Immature natural killer cell (primary cell): ENCODE measurements at regions not wholly inside any gene's neighbourhood (a gene's known extent, or its start where the extent isn't known, plus 50 kb on each side); places are given as distances from the start of the nearest gene placed in this dataset.

Source experiments
- DNase-seq, 3 donors: peaks; one replicate each; pipeline ENCODE4 v3.0.0; 2022; ENCODE audit warnings: mixed read lengths in 1 of 3
- H3K27ac Mint-ChIP-seq, 6 donors: one replicate each; pipeline ENCODE4 v1.8.0; 2020; ENCODE audit warnings: mixed read lengths in 6 of 6, mild to moderate bottlenecking in 5 of 6, inconsistent platforms in 4 of 6, moderate library complexity in 3 of 6
- H3K27me3 Mint-ChIP-seq, 3 donors: one replicate each; pipeline ENCODE4 v1.8.0; 2020 to 2021; ENCODE audit warnings: low read depth in 3 of 3, mild to moderate bottlenecking in 3 of 3, mixed read lengths in 3 of 3, moderate library complexity in 3 of 3, inconsistent platforms in 1 of 3
- H3K36me3 Mint-ChIP-seq, 3 donors: one replicate each; pipeline ENCODE4 v1.8.0; 2020; ENCODE audit warnings: mixed read lengths in 3 of 3, inconsistent platforms in 2 of 3, mild to moderate bottlenecking in 2 of 3
- H3K4me1 Mint-ChIP-seq, 2 donors: one replicate each; pipeline ENCODE4 v1.8.0; 2020; ENCODE audit warnings: inconsistent platforms in 2 of 2, mild to moderate bottlenecking in 2 of 2, mixed read lengths in 2 of 2, moderate library complexity in 1 of 2
- H3K4me3 Mint-ChIP-seq, 5 donors: one replicate each; pipeline ENCODE4 v1.8.0; 2020; ENCODE audit warnings: mild to moderate bottlenecking in 5 of 5, mixed read lengths in 5 of 5, inconsistent platforms in 3 of 5, moderate library complexity in 3 of 5
- H3K9me3 Mint-ChIP-seq, 6 donors: one replicate each; pipeline ENCODE4 v1.8.0; 2020; ENCODE audit warnings: mild to moderate bottlenecking in 6 of 6, mixed read lengths in 6 of 6, inconsistent platforms in 4 of 6, moderate library complexity in 3 of 6

GRCh38 chr6:153856929-153857376, 182.1 kb upstream of the OPRM1 start:
- Mint-ChIP-seq H3K4me3 (no peak overlapping the region), H3K4me1 (no peaks in the 10 kb centered on the region), H3K36me3 (no peaks in the 10 kb centered on the region), H3K27me3 (peaks cover 0 to 3% (median 2%) of the 10 kb centered on the region in 3 donors), H3K9me3 (peaks cover 0 to 13% (median 0%) of the 10 kb centered on the region in 6 donors), H3K27ac (no peak overlapping the region)
- no peak for DNase-seq

- H3K9me3 Mint-ChIP-seq: peaks cover 0 to 16% (median 4%) of the 10 kb centered on the region in 6 donors
Measured at GRCh38 chr6:153852481-153852880, 186.6 kb upstream of the OPRM1 start.

GRCh38 chr6:153852034-153852433, 187.0 kb upstream of the OPRM1 start:
- Mint-ChIP-seq H3K4me1 (no peaks in the 10 kb centered on the region), H3K36me3 (no peaks in the 10 kb centered on the region), H3K27ac (no peak overlapping the region), H3K27me3 (peaks cover 0 to 2% (median 0%) of the 10 kb centered on the region in 3 donors), H3K9me3 (peaks cover 0 to 20% (median 4%) of the 10 kb centered on the region in 6 donors), H3K4me3 (no peak overlapping the region)
- DNase-seq: no peak

More at GRCh38 chr6:153852481-153852880, 186.6 kb upstream of the OPRM1 start:
- no peaks in the 10 kb centered on the region for H3K36me3 Mint-ChIP-seq
- no peak for DNase-seq
- peaks cover 0 to 1% (median 0%) of the 10 kb centered on the region in 3 donors for H3K27me3 Mint-ChIP-seq
- no peak overlapping the region for H3K4me3 Mint-ChIP-seq
- H3K4me1 Mint-ChIP-seq: no peaks in the 10 kb centered on the region
- no peak overlapping the region for H3K27ac Mint-ChIP-seq

- Mint-ChIP-seq H3K36me3 (no peaks in the 10 kb centered on the region), H3K27me3 (peaks cover 0 to 4% (median 0%) of the 10 kb centered on the region in 3 donors), H3K4me1 (no peaks in the 10 kb centered on the region), H3K9me3 (peaks cover 0 to 17% (median 3%) of the 10 kb centered on the region in 6 donors), H3K27ac (no peak overlapping the region), H3K4me3 (no peak overlapping the region)
- no peak for DNase-seq
Measured at GRCh38 chr6:153849072-153849779, 189.8 kb upstream of the OPRM1 start.

DNA sequence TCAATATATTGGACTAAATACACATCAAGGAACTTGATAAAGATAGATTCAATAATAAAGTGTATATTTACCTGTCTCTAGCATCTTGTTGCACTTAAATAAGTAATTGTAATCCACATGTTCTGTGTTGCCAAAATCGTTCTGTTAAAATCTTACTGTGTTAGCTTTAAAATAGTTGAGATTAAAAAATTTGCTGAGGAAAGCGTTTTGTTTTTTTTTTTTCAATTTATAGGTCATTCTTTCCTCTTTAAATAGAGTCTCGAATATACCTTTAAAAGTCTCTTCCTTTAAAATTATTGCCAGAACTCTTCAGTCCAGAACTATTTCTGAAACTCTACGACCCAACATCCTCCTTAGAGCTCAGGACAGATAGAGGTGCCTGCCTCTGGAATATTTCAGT, 195.6 kb upstream of the OPRM1 start:
- H3K36me3 Mint-ChIP-seq: no peaks in the 10 kb centered on the region
- peaks cover 0 to 4% (median 0%) of the 10 kb centered on the region in 3 donors for H3K27me3 Mint-ChIP-seq
- no peaks in the 10 kb centered on the region for H3K4me1 Mint-ChIP-seq
- peaks cover 0 to 7% (median 2%) of the 10 kb centered on the region in 6 donors for H3K9me3 Mint-ChIP-seq
- no peak overlapping the region for H3K4me3 Mint-ChIP-seq
- H3K27ac Mint-ChIP-seq: no peak overlapping the region
- DNase-seq: no peak

DNA sequence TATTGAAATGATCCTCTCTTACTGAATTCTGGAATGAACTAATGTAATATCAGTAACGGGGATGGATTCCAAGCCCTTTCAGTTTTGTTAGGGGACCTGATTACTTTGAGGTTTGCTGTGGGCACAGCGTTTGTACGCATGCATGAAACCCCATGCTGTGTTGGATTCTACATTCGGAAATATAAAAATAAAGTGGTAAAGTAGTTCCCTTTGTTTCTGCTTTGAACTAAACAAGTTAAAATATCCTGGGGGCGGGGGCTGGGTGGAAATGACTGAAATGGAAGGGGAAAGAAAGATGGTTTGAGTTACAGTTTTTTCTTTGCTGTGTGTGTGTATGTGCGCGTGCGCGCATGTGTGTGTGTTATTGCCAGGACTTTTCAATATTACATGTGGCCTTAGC, 196.5 kb upstream of the OPRM1 start:
- Mint-ChIP-seq H3K27ac (no peak overlapping the region), H3K27me3 (peaks cover 0 to 3% (median 0%) of the 10 kb centered on the region in 3 donors), H3K36me3 (no peaks in the 10 kb centered on the region), H3K9me3 (peaks cover 0 to 7% (median 2%) of the 10 kb centered on the region in 6 donors), H3K4me3 (no peak overlapping the region), H3K4me1 (no peaks in the 10 kb centered on the region)
- DNase-seq: no peak

DNA sequence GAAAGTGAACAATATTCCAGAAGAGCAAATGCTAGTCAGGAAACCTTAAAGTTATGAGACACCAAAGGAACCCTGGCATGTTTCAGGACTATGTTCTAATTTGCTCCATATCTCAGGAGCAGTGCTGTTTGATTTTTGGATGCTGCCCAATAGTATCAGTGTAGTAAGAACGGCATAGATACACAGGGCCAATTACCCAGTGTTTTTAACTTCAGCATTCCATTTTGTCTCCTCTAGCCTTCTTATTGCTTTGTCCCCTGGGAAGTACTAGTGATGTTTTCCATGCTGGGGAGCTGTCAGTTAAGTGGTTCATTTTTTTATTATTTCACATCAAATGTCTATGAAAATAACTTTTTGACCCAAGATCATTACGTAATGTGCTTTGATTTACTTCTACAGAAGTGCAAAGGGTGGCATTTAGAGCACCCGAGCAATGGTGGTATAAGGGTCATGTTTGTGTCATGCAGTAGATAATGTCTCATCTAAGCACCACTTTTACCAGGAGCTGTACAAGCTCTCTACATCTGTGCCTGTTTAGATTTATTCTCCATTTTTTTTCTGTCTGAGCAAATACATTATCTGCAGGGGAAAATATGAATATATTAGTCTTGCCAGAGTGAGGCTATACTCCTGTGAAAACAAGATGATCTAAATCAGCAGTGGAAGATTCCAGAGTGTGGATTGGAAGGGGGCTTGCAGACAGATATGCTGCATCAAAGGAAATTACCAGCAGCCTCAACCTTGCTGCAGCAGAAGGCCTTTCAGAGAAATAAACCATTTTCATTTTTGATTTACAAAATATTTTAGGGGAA, 198.8 kb upstream of the OPRM1 start:
- no peaks in the 10 kb centered on the region for H3K36me3 Mint-ChIP-seq
- no peak for DNase-seq
- H3K9me3 Mint-ChIP-seq: peaks cover 0 to 4% (median under 1%) of the 10 kb centered on the region in 6 donors

DNA sequence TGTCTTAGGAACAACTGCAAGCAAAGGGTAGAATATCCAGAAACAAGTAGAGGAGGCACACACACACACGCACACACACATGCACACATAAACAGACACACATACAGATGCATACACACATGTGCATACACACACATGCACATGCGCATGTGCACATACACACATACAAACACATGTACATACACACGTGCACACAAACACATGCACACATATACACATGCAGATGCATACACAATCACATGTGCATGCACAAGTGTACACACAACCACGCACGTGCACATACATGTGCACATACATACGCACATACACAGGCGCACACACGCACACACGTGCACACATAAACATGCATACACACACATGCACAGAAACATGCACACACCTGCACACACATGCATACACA, 206.5 kb upstream of the OPRM1 start:
- no peak for DNase-seq
- H3K27me3 Mint-ChIP-seq: peaks cover 0 to 1% (median 0%) of the 10 kb centered on the region in 3 donors
- H3K27ac Mint-ChIP-seq: no peak overlapping the region
- no peaks in the 10 kb centered on the region for H3K4me1 Mint-ChIP-seq
- peaks cover 0 to 4% (median 1%) of the 10 kb centered on the region in 6 donors for H3K9me3 Mint-ChIP-seq
- no peak overlapping the region for H3K4me3 Mint-ChIP-seq
- no peaks in the 10 kb centered on the region for H3K36me3 Mint-ChIP-seq

More for the DNA sequence above, 198.8 kb upstream of the OPRM1 start:
- no peak overlapping the region for H3K4me3 Mint-ChIP-seq
- peaks cover 0 to 2% (median 0%) of the 10 kb centered on the region in 3 donors for H3K27me3 Mint-ChIP-seq
- no peaks in the 10 kb centered on the region for H3K4me1 Mint-ChIP-seq
- no peak overlapping the region for H3K27ac Mint-ChIP-seq

DNA sequence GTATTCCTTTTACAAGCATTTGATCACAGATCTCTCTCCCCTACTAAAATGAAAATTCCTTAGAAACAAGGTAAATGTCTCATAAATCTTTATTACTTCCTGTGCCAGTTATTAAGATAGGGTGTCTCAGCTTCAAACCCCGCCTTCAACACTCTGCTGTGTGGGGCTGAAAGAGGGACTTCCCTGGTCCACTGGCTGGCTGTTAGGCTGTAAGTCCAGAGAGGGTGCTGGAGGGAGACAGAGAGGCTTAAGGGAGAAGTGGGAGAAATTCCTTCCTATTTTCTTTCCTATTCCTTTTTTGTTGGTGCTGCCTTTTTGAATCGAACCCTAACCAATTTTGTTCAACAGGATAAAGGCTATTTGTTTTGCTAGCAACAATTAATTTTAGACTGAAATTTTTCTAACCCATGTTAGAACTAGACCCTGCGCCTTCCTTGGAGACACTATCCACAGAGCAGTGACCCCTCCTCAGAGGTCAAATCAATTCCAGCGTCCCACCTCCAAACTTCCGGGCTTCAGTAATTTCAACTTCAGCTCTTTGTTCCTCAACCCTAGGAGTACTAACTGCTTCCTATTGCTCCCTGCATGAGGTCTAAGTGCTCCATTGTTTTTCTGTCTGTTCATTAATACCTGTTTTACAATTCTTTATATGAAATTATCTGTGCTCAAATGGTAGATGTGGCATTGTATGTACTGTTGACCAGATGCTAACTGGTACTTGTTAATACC, 207.5 kb upstream of the OPRM1 start:
- H3K4me3 Mint-ChIP-seq: no peak overlapping the region

GRCh38 chr6:153817173-153817572, 221.9 kb upstream of the OPRM1 start:
- Mint-ChIP-seq H3K4me1 (no peaks in the 10 kb centered on the region), H3K4me3 (no peak overlapping the region), H3K9me3 (peaks cover 5 to 20% (median 12%) of the 10 kb centered on the region in 6 donors), H3K27ac (no peak overlapping the region), H3K36me3 (no peaks in the 10 kb centered on the region), H3K27me3 (peaks cover 0 to 2% (median 0%) of the 10 kb centered on the region in 3 donors)
- DNase-seq: no peak

More for the DNA sequence above, 207.5 kb upstream of the OPRM1 start:
- no peak for DNase-seq
- Mint-ChIP-seq H3K4me1 (no peaks in the 10 kb centered on the region), H3K27me3 (peaks cover 0 to 1% (median 0%) of the 10 kb centered on the region in 3 donors), H3K9me3 (peaks cover 0 to 4% (median 0%) of the 10 kb centered on the region in 6 donors), H3K27ac (no peak overlapping the region), H3K36me3 (no peaks in the 10 kb centered on the region)

- peaks cover 5 to 18% (median 13%) of the 10 kb centered on the region in 6 donors for H3K9me3 Mint-ChIP-seq
- no peak for DNase-seq
- no peak overlapping the region for H3K27ac Mint-ChIP-seq
- peaks cover 0 to 2% (median 0%) of the 10 kb centered on the region in 3 donors for H3K27me3 Mint-ChIP-seq
- H3K4me1 Mint-ChIP-seq: no peaks in the 10 kb centered on the region
- no peak overlapping the region for H3K4me3 Mint-ChIP-seq
- H3K36me3 Mint-ChIP-seq: no peaks in the 10 kb centered on the region
Measured at GRCh38 chr6:153816366-153816765, 222.7 kb upstream of the OPRM1 start.

DNA sequence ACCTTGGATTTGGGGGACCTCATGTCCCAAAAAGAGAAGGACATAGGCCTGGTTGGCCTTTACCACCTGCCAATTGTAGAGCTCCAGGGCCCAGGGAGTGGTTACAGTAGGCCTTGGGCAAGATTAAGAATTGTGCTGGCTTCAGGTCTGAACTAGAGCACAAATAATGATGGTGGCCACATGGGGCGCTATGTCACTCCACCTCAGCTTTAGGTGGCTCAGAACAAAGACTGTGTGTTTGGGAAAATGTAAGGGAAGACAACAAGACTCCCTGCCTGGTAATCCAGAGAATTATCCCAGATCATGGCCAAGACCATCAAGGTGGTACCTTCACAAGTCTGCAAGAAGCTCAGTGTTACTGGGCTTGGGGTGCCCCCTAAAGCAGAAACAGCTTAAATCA, 224.9 kb upstream of the OPRM1 start:
- Mint-ChIP-seq H3K27ac (no peak overlapping the region), H3K4me1 (no peaks in the 10 kb centered on the region), H3K36me3 (no peaks in the 10 kb centered on the region), H3K9me3 (peaks cover 5 to 24% (median 10%) of the 10 kb centered on the region in 6 donors), H3K27me3 (peaks cover 0 to 3% (median 0%) of the 10 kb centered on the region in 3 donors), H3K4me3 (no peak overlapping the region)
- no peak for DNase-seq

GRCh38 chr6:153804755-153805330, 234.2 kb upstream of the OPRM1 start:
- no peaks in the 10 kb centered on the region for H3K36me3 Mint-ChIP-seq
- H3K4me3 Mint-ChIP-seq: no peak overlapping the region
- H3K9me3 Mint-ChIP-seq: peaks cover 0 to 11% (median 5%) of the 10 kb centered on the region in 6 donors
- no peak overlapping the region for H3K27ac Mint-ChIP-seq
- no peaks in the 10 kb centered on the region for H3K4me1 Mint-ChIP-seq
- peaks cover 0 to 1% (median 0%) of the 10 kb centered on the region in 3 donors for H3K27me3 Mint-ChIP-seq
- DNase-seq: no peak
